A549 (cell line): ENCODE measurements at regions not wholly inside any gene's neighbourhood (a gene's known extent, or its start where the extent isn't known, plus 50 kb on each side); places are given as distances from the start of the nearest gene placed in this dataset.

Experiments
- EP300 ChIP-seq, 2 experiments: fragments of >200 bp; sonication (Bioruptor Twin); formaldehyde crosslinking; IDR thresholded peaks; 2 replicates in 1 of 2; 3 replicates in 1 of 2; pipeline ENCODE4 v1.6.1; 2016 to 2017
- HOXA7 ChIP-seq: fragments of 250-450 bp; sonication (Bioruptor Pico); IDR thresholded peaks from 2 replicates; pipeline ENCODE4 v1.5.0; 2020; ENCODE audit warnings: mild to moderate bottlenecking, moderate library complexity
- KDM1A ChIP-seq: fragments of 200-600 bp; sonication (generic); IDR thresholded peaks from 2 replicates; pipeline ENCODE4 v1.6.1; 2016; ENCODE audit warnings: low read depth, mild to moderate bottlenecking
- MAFK ChIP-seq: fragments of 450-650 bp; IDR thresholded peaks from 2 replicates; pipeline ENCODE4 v1.6.1; 2014; ENCODE audit not compliant: partially characterized antibody

DNA sequence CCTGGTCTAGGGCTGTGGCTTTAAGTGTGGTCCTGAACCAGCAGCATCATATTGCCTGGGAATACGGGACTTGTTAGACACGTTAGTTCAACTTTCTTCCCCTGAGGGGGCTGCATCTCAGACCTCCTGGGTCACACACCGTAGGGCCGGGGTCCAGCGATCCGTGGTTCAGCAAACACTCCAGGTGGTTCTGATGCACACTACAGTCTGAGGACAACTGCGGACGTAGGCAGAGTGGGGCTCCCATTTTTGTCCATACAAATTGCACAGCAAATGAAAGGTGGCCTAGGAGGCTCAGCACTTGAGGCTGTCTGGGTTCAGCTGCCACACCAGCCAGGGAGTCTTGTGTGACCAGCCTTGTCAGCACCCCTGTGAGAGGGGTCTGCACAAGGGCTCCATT is 233.1 kb downstream of the QKI start:
- no peak for TF ChIP-seq HOXA7
- no peak for TF ChIP-seq KDM1A
- no peak for TF ChIP-seq EP300 (IDR thresholded peaks at IDR 0.05)
- no peak for TF ChIP-seq MAFK
